WTC11 (cell line): ENCODE measurements at regions not wholly inside any gene's neighbourhood (a gene's known extent, or its start where the extent isn't known, plus 50 kb on each side); places are given as distances from the start of the nearest gene placed in this dataset.

Experiments used
- ATAC-seq: fragments of 200-7000 bp; cut with Tn5 transposase; 2 replicates; pipeline ENCODE4 v1.10.0; 2021; ENCODE audit warnings: mild to moderate bottlenecking, moderate library complexity
- CTCF ChIA-PET: fragments of 300-600 bp; sonication (Branson Sonifier 250); formaldehyde crosslinking; loops from one replicate; lab custom pipeline; 2021; ENCODE audit warnings: antibody characterized with exemption; lab: Charles Lee
- POLR2A ChIA-PET: fragments of 350-600 bp; sonication (Branson Sonifier 250); formaldehyde crosslinking; loops from one replicate; lab custom pipeline; 2021; ENCODE audit warnings: antibody characterized with exemption; lab: Charles Lee
- DNase-seq: peaks from one replicate; pipeline ENCODE4 v3.0.0; 2021; ENCODE audit warnings: low spot score
- H3K27ac Mint-ChIP-seq: 2 replicates; pipeline ENCODE4 v1.8.0; 2021; ENCODE audit warnings: mixed read lengths
- H3K27me3 Mint-ChIP-seq: 2 replicates; pipeline ENCODE4 v1.8.0; 2021; ENCODE audit warnings: low read depth, mild to moderate bottlenecking, moderate library complexity, mixed read lengths
- H3K36me3 Mint-ChIP-seq: 2 replicates; pipeline ENCODE4 v1.8.0; 2021; ENCODE audit warnings: mixed read lengths
- H3K4me1 Mint-ChIP-seq: 2 replicates; pipeline ENCODE4 v1.8.0; 2022; ENCODE audit warnings: mixed read lengths
- H3K4me3 Mint-ChIP-seq: 2 replicates; pipeline ENCODE4 v1.8.0; 2021; ENCODE audit warnings: mild to moderate bottlenecking, moderate library complexity, mixed read lengths
- H3K9me3 Mint-ChIP-seq: 2 replicates; pipeline ENCODE4 v1.8.0; 2021; ENCODE audit warnings: mixed read lengths
- FOXJ3 ChIP-seq: sonication (generic); formaldehyde crosslinking; IDR thresholded peaks from 2 replicates; pipeline ENCODE4 v1.9.0; 2021; ENCODE audit warnings: missing genetic modification reagents, mild to moderate bottlenecking, borderline replicate concordance
- FOXP1 ChIP-seq: sonication (generic); formaldehyde crosslinking; IDR thresholded peaks from 2 replicates; pipeline ENCODE4 v1.8.0; 2022; ENCODE audit warnings: missing genetic modification reagents, mild to moderate bottlenecking, moderate library complexity, borderline replicate concordance
- GABPB1 ChIP-seq: sonication (generic); formaldehyde crosslinking; IDR thresholded peaks from 2 replicates; pipeline ENCODE4 v1.8.1; 2023; ENCODE audit warnings: mild to moderate bottlenecking, missing genetic modification reagents
- GRHL2 ChIP-seq: fragments of 250-450 bp; sonication (Bioruptor Pico); IDR thresholded peaks from 2 replicates; pipeline ENCODE4 v1.8.0; 2022; ENCODE audit warnings: mild to moderate bottlenecking, moderate library complexity; ENCODE audit not compliant: insufficient replicate concordance, severe bottlenecking
- MYBL2 ChIP-seq: sonication (generic); formaldehyde crosslinking; IDR thresholded peaks from 2 replicates; pipeline ENCODE4 v1.8.1; 2023; ENCODE audit warnings: mild to moderate bottlenecking, moderate library complexity, missing genetic modification reagents
- NFYB ChIP-seq: sonication (generic); formaldehyde crosslinking; conservative IDR thresholded peaks from 2 replicates; pipeline ENCODE4 v1.8.0; 2022; ENCODE audit warnings: low read depth, missing genetic modification reagents
- NR1H2 ChIP-seq: sonication (generic); formaldehyde crosslinking; IDR thresholded peaks from 2 replicates; pipeline ENCODE4 v1.9.0; 2021; ENCODE audit warnings: mild to moderate bottlenecking, moderate library complexity, missing genetic modification reagents
- OVOL2 ChIP-seq: fragments of 250-450 bp; sonication (Bioruptor Pico); IDR thresholded peaks from 2 replicates; pipeline ENCODE4 v1.9.0; 2021; ENCODE audit warnings: mild to moderate bottlenecking, borderline replicate concordance
- ZBTB21 ChIP-seq: sonication (generic); formaldehyde crosslinking; IDR thresholded peaks from 2 replicates; pipeline ENCODE4 v1.8.1; 2023; ENCODE audit warnings: mild to moderate bottlenecking, missing genetic modification reagents, borderline replicate concordance
- ZNF121 ChIP-seq: sonication (generic); formaldehyde crosslinking; IDR thresholded peaks from 2 replicates; pipeline ENCODE4 v1.8.0; 2023; ENCODE audit warnings: missing genetic modification reagents
- ZNF416 ChIP-seq: fragments of 250-450 bp; sonication (Bioruptor Pico); IDR thresholded peaks from 2 replicates; pipeline ENCODE4 v1.9.0; 2021; ENCODE audit warnings: mild to moderate bottlenecking, inconsistent platforms
- ZNF423 ChIP-seq: fragments of 250-450 bp; sonication (Bioruptor Pico); IDR thresholded peaks from 2 replicates; pipeline ENCODE4 v2.1.2; 2022; ENCODE audit warnings: mild to moderate bottlenecking, moderate library complexity
- TF ChIP-seq, protein P1 (sequence below): sonication (generic); formaldehyde crosslinking; IDR thresholded peaks from 2 replicates; pipeline ENCODE4 v1.8.1; 2023; ENCODE audit warnings: mild to moderate bottlenecking, missing genetic modification reagents, borderline replicate concordance
- TF ChIP-seq, protein P2 (sequence below): sonication (generic); formaldehyde crosslinking; IDR thresholded peaks from 2 replicates; pipeline ENCODE4 v1.8.1; 2022; ENCODE audit warnings: mild to moderate bottlenecking, moderate library complexity, missing genetic modification reagents
- TF ChIP-seq, protein P3 (sequence below): fragments of 250-450 bp; sonication (Bioruptor Pico); IDR thresholded peaks from 2 replicates; pipeline ENCODE4 v1.9.0; 2021; ENCODE audit warnings: moderate library complexity, mild to moderate bottlenecking, inconsistent platforms, borderline replicate concordance
- TF ChIP-seq, protein P4 (sequence below): sonication (generic); formaldehyde crosslinking; IDR thresholded peaks from 2 replicates; pipeline ENCODE4 v1.8.0; 2023; ENCODE audit warnings: mild to moderate bottlenecking, missing genetic modification reagents
- TF ChIP-seq, protein P5 (sequence below): fragments of 250-450 bp; sonication (Bioruptor Pico); IDR thresholded peaks from 2 replicates; pipeline ENCODE4 v1.9.0; 2021; ENCODE audit warnings: mild to moderate bottlenecking
- TF ChIP-seq, protein P6 (sequence below): fragments of 250-450 bp; sonication (Bioruptor Pico); IDR thresholded peaks from 2 replicates; pipeline ENCODE4 v1.9.0; 2021; ENCODE audit warnings: mild to moderate bottlenecking, borderline replicate concordance

DNA sequence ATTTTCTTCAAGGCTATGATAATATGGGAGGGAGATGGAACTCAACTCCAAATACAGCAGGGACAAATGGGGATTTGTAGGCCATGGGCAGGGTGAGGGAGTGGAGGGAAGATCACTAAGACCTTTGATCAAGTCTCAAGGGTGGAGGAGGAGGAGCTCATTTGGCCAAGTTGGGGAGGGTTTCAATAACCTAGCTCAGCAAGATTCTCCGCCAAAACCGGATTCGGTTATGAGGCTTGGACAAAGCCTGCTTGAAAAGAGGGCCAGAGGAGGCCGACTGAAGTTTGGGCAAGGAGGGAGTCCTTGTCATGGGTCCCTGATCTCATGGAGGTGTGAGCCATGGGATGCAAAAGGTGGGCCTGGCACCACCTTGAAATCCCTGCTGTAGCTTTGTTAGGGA is 68.8 kb downstream of the TSN start:
- DNase-seq (no peak), ATAC-seq (no peak)
- H3K4me1 Mint-ChIP-seq = peaks cover 22% of the 10 kb centered on the region
- ChIA-PET CTCF (no interaction called here), POLR2A (no interaction called here)
- no peaks in the 10 kb centered on the region for H3K27me3 Mint-ChIP-seq
- no peak for TF ChIP-seq ZNF121
- no peak for TF ChIP-seq ZNF416 (CRISPR knock-in tag)
- TF ChIP-seq ZBTB21 = no peak
- TF ChIP-seq, protein P1, sequence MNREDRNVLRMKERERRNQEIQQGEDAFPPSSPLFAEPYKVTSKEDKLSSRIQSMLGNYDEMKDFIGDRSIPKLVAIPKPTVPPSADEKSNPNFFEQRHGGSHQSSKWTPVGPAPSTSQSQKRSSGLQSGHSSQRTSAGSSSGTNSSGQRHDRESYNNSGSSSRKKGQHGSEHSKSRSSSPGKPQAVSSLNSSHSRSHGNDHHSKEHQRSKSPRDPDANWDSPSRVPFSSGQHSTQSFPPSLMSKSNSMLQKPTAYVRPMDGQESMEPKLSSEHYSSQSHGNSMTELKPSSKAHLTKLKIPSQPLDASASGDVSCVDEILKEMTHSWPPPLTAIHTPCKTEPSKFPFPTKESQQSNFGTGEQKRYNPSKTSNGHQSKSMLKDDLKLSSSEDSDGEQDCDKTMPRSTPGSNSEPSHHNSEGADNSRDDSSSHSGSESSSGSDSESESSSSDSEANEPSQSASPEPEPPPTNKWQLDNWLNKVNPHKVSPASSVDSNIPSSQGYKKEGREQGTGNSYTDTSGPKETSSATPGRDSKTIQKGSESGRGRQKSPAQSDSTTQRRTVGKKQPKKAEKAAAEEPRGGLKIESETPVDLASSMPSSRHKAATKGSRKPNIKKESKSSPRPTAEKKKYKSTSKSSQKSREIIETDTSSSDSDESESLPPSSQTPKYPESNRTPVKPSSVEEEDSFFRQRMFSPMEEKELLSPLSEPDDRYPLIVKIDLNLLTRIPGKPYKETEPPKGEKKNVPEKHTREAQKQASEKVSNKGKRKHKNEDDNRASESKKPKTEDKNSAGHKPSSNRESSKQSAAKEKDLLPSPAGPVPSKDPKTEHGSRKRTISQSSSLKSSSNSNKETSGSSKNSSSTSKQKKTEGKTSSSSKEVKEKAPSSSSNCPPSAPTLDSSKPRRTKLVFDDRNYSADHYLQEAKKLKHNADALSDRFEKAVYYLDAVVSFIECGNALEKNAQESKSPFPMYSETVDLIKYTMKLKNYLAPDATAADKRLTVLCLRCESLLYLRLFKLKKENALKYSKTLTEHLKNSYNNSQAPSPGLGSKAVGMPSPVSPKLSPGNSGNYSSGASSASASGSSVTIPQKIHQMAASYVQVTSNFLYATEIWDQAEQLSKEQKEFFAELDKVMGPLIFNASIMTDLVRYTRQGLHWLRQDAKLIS = no peak
- no peak for TF ChIP-seq GABPB1
- TF ChIP-seq NFYB (CRISPR knock-in tag) = no peak
- TF ChIP-seq, protein P2, sequence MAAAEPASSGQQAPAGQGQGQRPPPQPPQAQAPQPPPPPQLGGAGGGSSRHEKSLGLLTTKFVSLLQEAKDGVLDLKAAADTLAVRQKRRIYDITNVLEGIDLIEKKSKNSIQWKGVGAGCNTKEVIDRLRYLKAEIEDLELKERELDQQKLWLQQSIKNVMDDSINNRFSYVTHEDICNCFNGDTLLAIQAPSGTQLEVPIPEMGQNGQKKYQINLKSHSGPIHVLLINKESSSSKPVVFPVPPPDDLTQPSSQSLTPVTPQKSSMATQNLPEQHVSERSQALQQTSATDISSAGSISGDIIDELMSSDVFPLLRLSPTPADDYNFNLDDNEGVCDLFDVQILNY = no peak
- TF ChIP-seq FOXJ3 = no peak
- no peak for TF ChIP-seq NR1H2
- TF ChIP-seq FOXP1 = no peak
- TF ChIP-seq OVOL2 = no peak
- TF ChIP-seq, protein P3, sequence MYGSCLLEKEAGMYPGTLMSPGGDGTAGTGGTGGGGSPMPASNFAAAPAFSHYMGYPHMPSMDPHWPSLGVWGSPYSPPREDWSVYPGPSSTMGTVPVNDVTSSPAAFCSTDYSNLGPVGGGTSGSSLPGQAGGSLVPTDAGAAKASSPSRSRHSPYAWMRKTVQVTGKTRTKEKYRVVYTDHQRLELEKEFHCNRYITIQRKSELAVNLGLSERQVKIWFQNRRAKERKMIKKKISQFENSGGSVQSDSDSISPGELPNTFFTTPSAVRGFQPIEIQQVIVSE (CRISPR knock-in tag) = no peak
- no peak for TF ChIP-seq MYBL2 (CRISPR knock-in tag)
- H3K4me3 Mint-ChIP-seq = no peak overlapping the region
- H3K36me3 Mint-ChIP-seq = peaks cover 12% of the 10 kb centered on the region
- H3K9me3 Mint-ChIP-seq = peaks cover 15% of the 10 kb centered on the region
- no peak overlapping the region for H3K27ac Mint-ChIP-seq

DNA sequence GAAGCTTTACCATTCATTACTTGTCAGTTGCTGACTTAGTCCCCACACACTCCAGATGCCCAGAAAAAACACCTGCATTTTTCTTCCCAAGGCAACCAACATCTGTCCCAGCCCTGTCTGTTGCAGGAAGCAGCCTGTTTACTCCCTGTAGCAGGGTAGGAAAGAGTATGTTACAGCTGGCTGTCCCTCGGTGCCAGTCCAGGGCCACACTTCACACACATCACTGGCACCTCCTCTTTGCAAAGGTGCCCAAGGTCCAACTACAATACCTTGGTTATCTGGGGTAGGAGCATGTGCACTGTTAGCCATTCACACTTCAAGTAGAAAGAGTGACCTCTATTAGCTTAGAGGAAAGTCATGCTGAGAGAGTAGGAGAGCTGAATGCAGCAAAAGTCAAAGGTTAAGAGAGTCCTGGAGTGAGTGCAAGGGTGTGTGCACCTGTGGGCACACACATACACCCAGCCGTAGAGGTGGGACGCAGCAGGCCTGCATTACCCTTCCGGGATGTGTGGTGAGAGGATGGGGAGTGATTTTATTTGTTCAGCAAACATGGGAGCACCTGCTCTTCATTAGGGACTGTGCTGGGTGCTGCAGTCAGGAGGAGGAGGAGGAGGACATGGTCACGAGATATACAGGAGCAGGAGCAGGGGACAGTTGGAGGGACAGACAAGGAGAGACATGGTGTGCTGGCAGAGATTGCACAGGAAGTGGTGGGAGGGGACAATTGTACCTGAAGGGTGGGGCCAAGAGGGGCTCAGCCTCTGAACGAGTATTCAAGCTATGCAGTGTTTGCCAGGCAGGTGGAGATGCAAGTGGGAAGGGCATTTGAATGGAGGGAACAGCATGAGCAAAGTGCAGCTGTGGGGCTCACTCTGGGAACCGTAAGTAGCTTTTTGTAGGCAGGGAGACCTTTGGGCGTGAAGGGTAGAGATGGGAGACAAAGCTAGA is 69.8 kb downstream of the TSN start:
- peaks cover 15% of the 10 kb centered on the region for H3K9me3 Mint-ChIP-seq
- CTCF ChIA-PET = interaction anchor here (0.5 to 2.1 kb wide), 5 partner anchors 14 to 238 kb away, joined by 3 to 15 read pairs (median 3); no protein-coding TSS in a partner anchor
- DNase-seq (peak; percentile 19), ATAC-seq (peak; percentile 86)
- H3K4me3 Mint-ChIP-seq = no peak overlapping the region
- H3K36me3 Mint-ChIP-seq = peaks cover 12% of the 10 kb centered on the region
- POLR2A ChIA-PET = no interaction called here
- H3K27me3 Mint-ChIP-seq = no peaks in the 10 kb centered on the region
- H3K4me1 Mint-ChIP-seq = peaks cover 17% of the 10 kb centered on the region
- no peak overlapping the region for H3K27ac Mint-ChIP-seq
- TF ChIP-seq, protein P4, sequence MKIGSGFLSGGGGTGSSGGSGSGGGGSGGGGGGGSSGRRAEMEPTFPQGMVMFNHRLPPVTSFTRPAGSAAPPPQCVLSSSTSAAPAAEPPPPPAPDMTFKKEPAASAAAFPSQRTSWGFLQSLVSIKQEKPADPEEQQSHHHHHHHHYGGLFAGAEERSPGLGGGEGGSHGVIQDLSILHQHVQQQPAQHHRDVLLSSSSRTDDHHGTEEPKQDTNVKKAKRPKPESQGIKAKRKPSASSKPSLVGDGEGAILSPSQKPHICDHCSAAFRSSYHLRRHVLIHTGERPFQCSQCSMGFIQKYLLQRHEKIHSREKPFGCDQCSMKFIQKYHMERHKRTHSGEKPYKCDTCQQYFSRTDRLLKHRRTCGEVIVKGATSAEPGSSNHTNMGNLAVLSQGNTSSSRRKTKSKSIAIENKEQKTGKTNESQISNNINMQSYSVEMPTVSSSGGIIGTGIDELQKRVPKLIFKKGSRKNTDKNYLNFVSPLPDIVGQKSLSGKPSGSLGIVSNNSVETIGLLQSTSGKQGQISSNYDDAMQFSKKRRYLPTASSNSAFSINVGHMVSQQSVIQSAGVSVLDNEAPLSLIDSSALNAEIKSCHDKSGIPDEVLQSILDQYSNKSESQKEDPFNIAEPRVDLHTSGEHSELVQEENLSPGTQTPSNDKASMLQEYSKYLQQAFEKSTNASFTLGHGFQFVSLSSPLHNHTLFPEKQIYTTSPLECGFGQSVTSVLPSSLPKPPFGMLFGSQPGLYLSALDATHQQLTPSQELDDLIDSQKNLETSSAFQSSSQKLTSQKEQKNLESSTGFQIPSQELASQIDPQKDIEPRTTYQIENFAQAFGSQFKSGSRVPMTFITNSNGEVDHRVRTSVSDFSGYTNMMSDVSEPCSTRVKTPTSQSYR (CRISPR knock-in tag) = no peak
- TF ChIP-seq GRHL2 (CRISPR knock-in tag) = no peak
- TF ChIP-seq, protein P5, sequence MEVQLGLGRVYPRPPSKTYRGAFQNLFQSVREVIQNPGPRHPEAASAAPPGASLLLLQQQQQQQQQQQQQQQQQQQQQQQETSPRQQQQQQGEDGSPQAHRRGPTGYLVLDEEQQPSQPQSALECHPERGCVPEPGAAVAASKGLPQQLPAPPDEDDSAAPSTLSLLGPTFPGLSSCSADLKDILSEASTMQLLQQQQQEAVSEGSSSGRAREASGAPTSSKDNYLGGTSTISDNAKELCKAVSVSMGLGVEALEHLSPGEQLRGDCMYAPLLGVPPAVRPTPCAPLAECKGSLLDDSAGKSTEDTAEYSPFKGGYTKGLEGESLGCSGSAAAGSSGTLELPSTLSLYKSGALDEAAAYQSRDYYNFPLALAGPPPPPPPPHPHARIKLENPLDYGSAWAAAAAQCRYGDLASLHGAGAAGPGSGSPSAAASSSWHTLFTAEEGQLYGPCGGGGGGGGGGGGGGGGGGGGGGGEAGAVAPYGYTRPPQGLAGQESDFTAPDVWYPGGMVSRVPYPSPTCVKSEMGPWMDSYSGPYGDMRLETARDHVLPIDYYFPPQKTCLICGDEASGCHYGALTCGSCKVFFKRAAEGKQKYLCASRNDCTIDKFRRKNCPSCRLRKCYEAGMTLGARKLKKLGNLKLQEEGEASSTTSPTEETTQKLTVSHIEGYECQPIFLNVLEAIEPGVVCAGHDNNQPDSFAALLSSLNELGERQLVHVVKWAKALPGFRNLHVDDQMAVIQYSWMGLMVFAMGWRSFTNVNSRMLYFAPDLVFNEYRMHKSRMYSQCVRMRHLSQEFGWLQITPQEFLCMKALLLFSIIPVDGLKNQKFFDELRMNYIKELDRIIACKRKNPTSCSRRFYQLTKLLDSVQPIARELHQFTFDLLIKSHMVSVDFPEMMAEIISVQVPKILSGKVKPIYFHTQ (CRISPR knock-in tag) = no peak
- TF ChIP-seq ZNF423 = no peak
- TF ChIP-seq, protein P6, sequence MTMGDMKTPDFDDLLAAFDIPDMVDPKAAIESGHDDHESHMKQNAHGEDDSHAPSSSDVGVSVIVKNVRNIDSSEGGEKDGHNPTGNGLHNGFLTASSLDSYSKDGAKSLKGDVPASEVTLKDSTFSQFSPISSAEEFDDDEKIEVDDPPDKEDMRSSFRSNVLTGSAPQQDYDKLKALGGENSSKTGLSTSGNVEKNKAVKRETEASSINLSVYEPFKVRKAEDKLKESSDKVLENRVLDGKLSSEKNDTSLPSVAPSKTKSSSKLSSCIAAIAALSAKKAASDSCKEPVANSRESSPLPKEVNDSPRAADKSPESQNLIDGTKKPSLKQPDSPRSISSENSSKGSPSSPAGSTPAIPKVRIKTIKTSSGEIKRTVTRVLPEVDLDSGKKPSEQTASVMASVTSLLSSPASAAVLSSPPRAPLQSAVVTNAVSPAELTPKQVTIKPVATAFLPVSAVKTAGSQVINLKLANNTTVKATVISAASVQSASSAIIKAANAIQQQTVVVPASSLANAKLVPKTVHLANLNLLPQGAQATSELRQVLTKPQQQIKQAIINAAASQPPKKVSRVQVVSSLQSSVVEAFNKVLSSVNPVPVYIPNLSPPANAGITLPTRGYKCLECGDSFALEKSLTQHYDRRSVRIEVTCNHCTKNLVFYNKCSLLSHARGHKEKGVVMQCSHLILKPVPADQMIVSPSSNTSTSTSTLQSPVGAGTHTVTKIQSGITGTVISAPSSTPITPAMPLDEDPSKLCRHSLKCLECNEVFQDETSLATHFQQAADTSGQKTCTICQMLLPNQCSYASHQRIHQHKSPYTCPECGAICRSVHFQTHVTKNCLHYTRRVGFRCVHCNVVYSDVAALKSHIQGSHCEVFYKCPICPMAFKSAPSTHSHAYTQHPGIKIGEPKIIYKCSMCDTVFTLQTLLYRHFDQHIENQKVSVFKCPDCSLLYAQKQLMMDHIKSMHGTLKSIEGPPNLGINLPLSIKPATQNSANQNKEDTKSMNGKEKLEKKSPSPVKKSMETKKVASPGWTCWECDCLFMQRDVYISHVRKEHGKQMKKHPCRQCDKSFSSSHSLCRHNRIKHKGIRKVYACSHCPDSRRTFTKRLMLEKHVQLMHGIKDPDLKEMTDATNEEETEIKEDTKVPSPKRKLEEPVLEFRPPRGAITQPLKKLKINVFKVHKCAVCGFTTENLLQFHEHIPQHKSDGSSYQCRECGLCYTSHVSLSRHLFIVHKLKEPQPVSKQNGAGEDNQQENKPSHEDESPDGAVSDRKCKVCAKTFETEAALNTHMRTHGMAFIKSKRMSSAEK (CRISPR knock-in tag) = no peak
